ENCODE measurements at regions not wholly inside any gene's neighbourhood (a gene's known extent, or its start where the extent isn't known, plus 50 kb on each side); places are given as distances from the start of the nearest gene placed in this dataset.

DNA sequence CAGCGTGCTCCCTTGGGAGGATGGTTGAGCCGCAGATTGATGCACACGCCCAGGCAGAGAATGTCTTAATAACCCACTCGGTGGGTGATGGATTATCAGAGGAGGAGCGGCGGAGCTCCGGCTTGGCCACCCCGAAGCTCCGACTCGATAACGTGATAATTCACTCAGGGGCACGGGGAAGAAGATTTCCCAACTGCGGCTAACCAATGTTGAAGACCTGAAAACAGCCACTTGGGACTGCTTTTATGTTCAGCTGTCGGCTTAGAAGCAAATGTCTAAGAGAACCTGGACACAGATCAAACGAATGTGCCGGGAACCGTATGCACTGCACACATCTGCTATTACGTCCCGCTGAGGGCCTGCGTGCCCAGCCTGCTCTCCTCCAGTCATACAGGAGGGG lies 206.8 kb upstream of the CADM1 start:
- no peaks in the 10 kb centered on the region for H3K9me3 ChIP-seq
- TF ChIP-seq, protein P1, sequence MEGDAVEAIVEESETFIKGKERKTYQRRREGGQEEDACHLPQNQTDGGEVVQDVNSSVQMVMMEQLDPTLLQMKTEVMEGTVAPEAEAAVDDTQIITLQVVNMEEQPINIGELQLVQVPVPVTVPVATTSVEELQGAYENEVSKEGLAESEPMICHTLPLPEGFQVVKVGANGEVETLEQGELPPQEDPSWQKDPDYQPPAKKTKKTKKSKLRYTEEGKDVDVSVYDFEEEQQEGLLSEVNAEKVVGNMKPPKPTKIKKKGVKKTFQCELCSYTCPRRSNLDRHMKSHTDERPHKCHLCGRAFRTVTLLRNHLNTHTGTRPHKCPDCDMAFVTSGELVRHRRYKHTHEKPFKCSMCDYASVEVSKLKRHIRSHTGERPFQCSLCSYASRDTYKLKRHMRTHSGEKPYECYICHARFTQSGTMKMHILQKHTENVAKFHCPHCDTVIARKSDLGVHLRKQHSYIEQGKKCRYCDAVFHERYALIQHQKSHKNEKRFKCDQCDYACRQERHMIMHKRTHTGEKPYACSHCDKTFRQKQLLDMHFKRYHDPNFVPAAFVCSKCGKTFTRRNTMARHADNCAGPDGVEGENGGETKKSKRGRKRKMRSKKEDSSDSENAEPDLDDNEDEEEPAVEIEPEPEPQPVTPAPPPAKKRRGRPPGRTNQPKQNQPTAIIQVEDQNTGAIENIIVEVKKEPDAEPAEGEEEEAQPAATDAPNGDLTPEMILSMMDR (IDR thresholded peaks at IDR 0.05), result no peak
- no peak for TF ChIP-seq POLR2AphosphoS5 (IDR thresholded peaks at IDR 0.05)
- TF ChIP-seq POLR2A (IDR thresholded peaks at IDR 0.05), result no peak
- WGBS, result 62% methylated on average over 20 of the region's 20 CpGs
- no peaks in the 10 kb centered on the region for H3K27me3 ChIP-seq (replicated peaks; ENCODE audit: insufficient read depth)
- H3K4me3 ChIP-seq, result no peak overlapping the region
- H3K27ac ChIP-seq, result no peak overlapping the region
- DNase-seq (ENCODE audit: low spot score), result no peak
- no peaks in the 10 kb centered on the region for H3K4me1 ChIP-seq (replicated peaks)
- intact Hi-C loops (cut with DNase I), result no loop called here
- H3K36me3 ChIP-seq, result no peaks in the 10 kb centered on the region

DNA sequence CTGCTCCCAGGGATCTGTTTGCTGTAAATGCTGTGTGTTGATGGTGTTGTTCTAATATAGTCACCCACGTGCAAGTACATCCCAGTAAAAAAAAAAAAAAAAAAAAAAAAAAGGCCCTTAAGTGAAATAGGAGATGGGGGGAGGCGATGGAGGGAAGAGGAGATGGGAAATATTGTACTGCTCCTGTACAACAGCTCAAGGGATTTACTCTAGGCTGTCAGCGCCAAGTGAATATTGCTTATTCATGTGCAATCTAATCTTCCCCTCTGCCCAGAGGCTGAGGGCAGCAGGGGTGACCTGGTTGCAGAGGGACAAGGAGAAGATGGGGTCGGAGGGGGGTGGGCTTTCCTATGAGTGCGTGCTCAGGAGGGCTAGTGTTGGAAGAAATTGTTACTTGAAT lies 206.2 kb upstream of the CADM1 start:
- TF ChIP-seq, protein P1 (IDR thresholded peaks at IDR 0.05), result no peak
- TF ChIP-seq POLR2AphosphoS5 (IDR thresholded peaks at IDR 0.05), result no peak
- TF ChIP-seq POLR2A (IDR thresholded peaks at IDR 0.05), result no peak

DNA sequence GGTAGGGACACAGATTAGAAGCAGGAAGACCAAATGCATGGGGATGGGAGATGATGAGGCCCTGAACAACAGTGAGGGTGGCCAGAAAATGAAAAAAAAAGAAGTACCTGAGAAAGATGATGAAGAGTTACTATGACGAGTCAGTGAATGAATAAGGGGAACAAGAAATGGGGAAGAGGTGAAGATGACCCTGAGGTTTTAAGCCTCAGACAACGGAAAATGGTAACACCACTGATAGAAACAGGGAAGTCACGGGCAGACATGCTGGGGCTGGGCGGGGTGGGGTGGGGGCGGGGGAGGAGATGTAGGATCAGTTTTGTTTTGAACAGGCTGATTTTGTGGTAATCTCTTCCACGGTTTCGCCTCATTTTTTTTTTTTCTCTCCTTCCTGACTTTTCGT lies 205.1 kb upstream of the CADM1 start:
- no peaks in the 10 kb centered on the region for H3K9me3 ChIP-seq
- H3K27me3 ChIP-seq (replicated peaks; ENCODE audit: insufficient read depth), result no peaks in the 10 kb centered on the region
- no peak for TF ChIP-seq POLR2AphosphoS5 (IDR thresholded peaks at IDR 0.05)
- TF ChIP-seq POLR2A (IDR thresholded peaks at IDR 0.05), result no peak
- TF ChIP-seq, protein P1 (IDR thresholded peaks at IDR 0.05), result no peak
- H3K27ac ChIP-seq, result no peak overlapping the region
- 80% methylated on average over 8 of the region's 8 CpGs for WGBS
- no peak overlapping the region for H3K4me3 ChIP-seq
- intact Hi-C loops (cut with DNase I), result no loop called here
- H3K36me3 ChIP-seq, result no peaks in the 10 kb centered on the region
- H3K4me1 ChIP-seq (replicated peaks), result no peaks in the 10 kb centered on the region
- no peak for DNase-seq (ENCODE audit: low spot score)

More for the DNA sequence above, 206.2 kb upstream of the CADM1 start:
- no peaks in the 10 kb centered on the region for H3K4me1 ChIP-seq (replicated peaks)
- no peak overlapping the region for H3K27ac ChIP-seq
- DNase-seq (ENCODE audit: low spot score), result no peak
- H3K36me3 ChIP-seq, result no peaks in the 10 kb centered on the region
- intact Hi-C loops (cut with DNase I), result no loop called here
- H3K27me3 ChIP-seq (replicated peaks; ENCODE audit: insufficient read depth), result no peaks in the 10 kb centered on the region
- 85% methylated on average over 5 of the region's 5 CpGs for WGBS
- no peaks in the 10 kb centered on the region for H3K9me3 ChIP-seq
- H3K4me3 ChIP-seq, result no peak overlapping the region

DNA sequence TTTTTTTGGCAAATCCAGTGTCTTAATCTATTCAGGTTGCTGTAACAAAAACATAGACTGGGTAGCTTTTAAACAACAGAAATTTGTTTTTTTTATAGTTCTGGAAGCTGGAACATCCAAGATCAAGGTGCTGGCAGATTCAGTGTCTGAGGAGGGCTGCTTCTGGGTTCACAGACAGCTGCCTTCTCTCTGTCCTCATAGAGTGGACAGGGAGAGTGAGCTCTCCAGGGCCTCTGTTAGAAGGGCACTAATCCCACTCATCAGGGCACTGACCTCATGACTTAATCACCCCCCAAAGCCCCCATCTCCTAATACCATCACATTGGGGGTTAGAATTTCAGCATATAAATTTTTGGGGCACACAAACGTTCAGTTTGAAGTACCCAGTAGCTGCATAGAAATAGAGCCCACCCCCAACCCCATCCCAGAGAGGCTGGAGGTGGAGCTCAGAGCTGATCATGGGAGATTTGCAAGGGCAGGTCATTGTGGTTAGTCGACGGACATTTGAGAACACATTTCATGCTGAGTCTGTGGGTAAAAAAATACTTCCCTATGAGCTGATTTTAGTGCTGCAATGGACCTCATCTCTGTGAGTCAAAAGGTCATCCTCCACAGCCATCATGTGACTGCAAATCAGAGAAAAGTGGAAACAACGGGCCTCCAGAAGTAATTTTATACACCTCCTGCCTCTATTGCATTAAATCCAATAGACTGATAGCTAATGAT lies 203.1 kb upstream of the CADM1 start:
- Histone ChIP-seq H3K27me3 (replicated peaks; ENCODE audit: insufficient read depth) (no peaks in the 10 kb centered on the region), H3K4me1 (replicated peaks) (no peaks in the 10 kb centered on the region), H3K36me3 (no peaks in the 10 kb centered on the region), H3K27ac (no peak overlapping the region), H3K4me3 (no peak overlapping the region), H3K9me3 (no peaks in the 10 kb centered on the region)
- intact Hi-C loops (cut with DNase I), result no loop called here
- TF ChIP-seq POLR2AphosphoS5 (IDR thresholded peaks at IDR 0.05) (no peak), POLR2A (IDR thresholded peaks at IDR 0.05) (no peak)
- TF ChIP-seq, protein P1 (IDR thresholded peaks at IDR 0.05), result no peak
- WGBS, result 83% methylated on average over 4 of the region's 4 CpGs
- DNase-seq (ENCODE audit: low spot score), result no peak

DNA sequence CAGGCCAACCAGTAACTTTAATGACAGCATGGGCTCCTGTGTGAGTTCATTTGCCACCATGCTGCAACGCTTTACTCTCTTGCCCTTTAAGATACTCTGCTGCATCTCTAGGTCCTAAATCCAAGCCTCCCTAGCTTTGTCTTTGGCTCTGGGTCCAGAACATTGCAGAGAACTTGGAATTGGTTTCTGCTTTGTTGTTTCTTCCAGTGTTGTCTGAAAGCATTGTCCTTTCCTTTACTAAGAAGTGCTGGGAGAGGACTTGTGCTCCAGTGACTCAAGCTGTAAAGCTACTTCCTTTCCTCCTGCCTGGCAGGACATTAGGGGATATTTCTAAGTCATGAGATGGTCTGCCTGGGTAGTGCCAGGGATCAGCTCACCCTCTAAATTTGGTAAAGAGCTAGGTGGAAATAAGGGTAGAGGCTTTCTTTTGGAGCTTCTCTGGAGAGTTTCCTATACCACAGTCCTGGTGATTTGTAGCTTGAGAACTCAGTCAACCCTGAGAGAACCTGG lies 202.5 kb upstream of the CADM1 start:
- Histone ChIP-seq H3K27ac (no peak overlapping the region), H3K4me3 (no peak overlapping the region), H3K9me3 (no peaks in the 10 kb centered on the region), H3K27me3 (replicated peaks; ENCODE audit: insufficient read depth) (no peaks in the 10 kb centered on the region), H3K4me1 (replicated peaks) (no peaks in the 10 kb centered on the region), H3K36me3 (no peaks in the 10 kb centered on the region)
- no peak for DNase-seq (ENCODE audit: low spot score)
- 96% methylated on average over 1 of the region's 1 CpG for WGBS
- TF ChIP-seq POLR2AphosphoS5 (IDR thresholded peaks at IDR 0.05) (no peak), POLR2A (IDR thresholded peaks at IDR 0.05) (no peak)
- TF ChIP-seq, protein P1 (IDR thresholded peaks at IDR 0.05), result no peak
- intact Hi-C loops (cut with DNase I), result no loop called here

All from prostate gland (tissue), 2 donors.